Activated naive CD4-positive, alpha-beta T cell treated with anti-CD3 and anti-CD28 coated beads, Interleukin-2, amount 10 ng/mL, durations not matched to agents 7 days and 5 days (primary cell): ENCODE measurements at regions not wholly inside any gene's neighbourhood (a gene's known extent, or its start where the extent isn't known, plus 50 kb on each side); places are given as distances from the start of the nearest gene placed in this dataset.
"Not testable (repeated sequence)": the region's sequence is repeated elsewhere in the genome, so short reads cannot be mapped to it uniquely, and the experiment has no call there.

Experiments
- CTCF ChIA-PET: fragments of 350-600 bp; sonication (Branson Sonifier 250); formaldehyde crosslinking; loops from one replicate; lab custom pipeline; 2021; ENCODE audit warnings: antibody characterized with exemption; lab: Charles Lee
- DNase-seq: peaks from one replicate; pipeline ENCODE4 v3.0.0-alpha.2; 2020
- H3K27ac Mint-ChIP-seq: one replicate; pipeline ENCODE4 v1.8.0; 2021; ENCODE audit warnings: mild to moderate bottlenecking, moderate library complexity, mixed read lengths
- H3K27me3 Mint-ChIP-seq: one replicate; pipeline ENCODE4 v1.8.0; 2021; ENCODE audit warnings: mild to moderate bottlenecking, mixed read lengths
- H3K36me3 Mint-ChIP-seq: one replicate; pipeline ENCODE4 v1.8.0; 2021; ENCODE audit warnings: mixed read lengths
- H3K4me1 Mint-ChIP-seq: one replicate; pipeline ENCODE4 v1.8.0; 2021; ENCODE audit warnings: mixed read lengths
- H3K4me3 Mint-ChIP-seq: one replicate; pipeline ENCODE4 v1.8.0; 2021; ENCODE audit warnings: mild to moderate bottlenecking, moderate library complexity, mixed read lengths
- H3K9me3 Mint-ChIP-seq: one replicate; pipeline ENCODE4 v1.8.0; 2021; ENCODE audit warnings: mixed read lengths

GRCh38 chr1:119226913-119227312 is 86.5 kb upstream of the WARS2 start:
- Mint-ChIP-seq H3K4me3 (no peak overlapping the region), H3K9me3 (no peaks in the 10 kb centered on the region), H3K27me3 (no peaks in the 10 kb centered on the region), H3K27ac (no peak overlapping the region), H3K36me3 (no peaks in the 10 kb centered on the region), H3K4me1 (no peaks in the 10 kb centered on the region)
- CTCF ChIA-PET = no interaction called here
- no peak for DNase-seq

DNA sequence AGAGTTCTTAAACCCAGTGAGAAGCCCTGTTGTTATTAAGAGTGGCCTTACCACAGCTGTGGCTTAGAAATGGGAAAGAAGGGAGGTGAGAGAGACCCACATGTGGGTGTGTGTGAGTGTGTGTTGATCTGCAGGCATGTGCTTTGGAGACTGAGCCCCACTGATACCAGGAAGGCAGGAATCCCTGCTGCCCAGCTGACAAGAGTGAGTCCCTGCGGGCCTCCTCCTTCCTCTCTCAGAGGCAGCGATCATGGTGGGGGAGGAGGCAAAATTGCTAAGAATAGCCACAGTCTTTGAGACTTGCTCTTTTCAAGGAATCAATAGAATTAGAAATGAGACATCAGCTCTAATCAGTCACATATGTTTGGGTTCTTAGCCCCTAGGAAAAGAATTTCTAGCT is 87.0 kb upstream of the WARS2 start:
- no peak overlapping the region for H3K4me3 Mint-ChIP-seq
- no peak for DNase-seq
- no peaks in the 10 kb centered on the region for H3K4me1 Mint-ChIP-seq
- CTCF ChIA-PET = no interaction called here
- H3K36me3 Mint-ChIP-seq = no peaks in the 10 kb centered on the region
- H3K27ac Mint-ChIP-seq = no peak overlapping the region
- no peaks in the 10 kb centered on the region for H3K9me3 Mint-ChIP-seq
- H3K27me3 Mint-ChIP-seq = no peaks in the 10 kb centered on the region

DNA sequence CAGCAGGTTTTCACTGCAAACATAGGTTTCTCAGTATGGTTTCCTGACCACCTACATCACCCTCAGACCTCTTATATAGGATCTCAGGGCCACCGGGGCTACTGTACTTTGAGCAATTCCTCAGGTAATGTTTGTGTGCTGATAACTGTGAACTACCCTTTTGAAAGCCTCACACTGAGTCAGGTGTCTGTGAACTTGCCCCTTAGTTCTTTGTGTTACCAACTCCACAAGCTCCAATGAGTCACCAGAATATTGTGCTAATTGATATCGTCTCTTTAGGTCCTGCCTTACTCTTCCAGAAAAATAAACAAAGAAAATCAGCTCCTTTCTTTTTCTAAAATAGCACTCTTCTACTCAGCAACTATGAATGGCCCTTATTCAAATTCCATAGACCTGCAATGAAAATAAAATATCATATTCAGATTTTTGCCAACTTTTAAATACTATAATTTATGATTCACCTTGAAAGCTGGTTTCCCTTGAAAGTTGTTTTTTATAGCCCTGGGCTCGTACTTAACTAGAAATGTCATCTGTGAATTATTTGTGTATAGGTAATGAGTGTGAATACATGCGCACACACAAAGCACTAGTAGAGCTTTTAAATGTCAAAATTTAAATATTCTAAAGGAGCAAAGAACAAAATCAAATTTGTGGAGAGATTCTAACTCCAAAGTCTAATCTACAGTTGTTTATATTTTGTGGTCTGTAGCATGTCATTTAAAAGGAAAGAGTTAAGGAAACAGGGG is 88.1 kb upstream of the WARS2 start:
- H3K27ac Mint-ChIP-seq = no peak overlapping the region
- no peaks in the 10 kb centered on the region for H3K27me3 Mint-ChIP-seq
- no peak overlapping the region for H3K4me3 Mint-ChIP-seq
- H3K4me1 Mint-ChIP-seq = no peaks in the 10 kb centered on the region
- H3K36me3 Mint-ChIP-seq = no peaks in the 10 kb centered on the region
- no peak for DNase-seq
- CTCF ChIA-PET = no interaction called here
- no peaks in the 10 kb centered on the region for H3K9me3 Mint-ChIP-seq

- CTCF ChIA-PET = no interaction called here
- Mint-ChIP-seq H3K27ac (no peak overlapping the region), H3K4me3 (no peak overlapping the region), H3K9me3 (no peaks in the 10 kb centered on the region), H3K27me3 (no peaks in the 10 kb centered on the region), H3K36me3 (no peaks in the 10 kb centered on the region), H3K4me1 (no peaks in the 10 kb centered on the region)
- DNase-seq = no peak
Measured at GRCh38 chr1:119235120-119235519, 94.7 kb upstream of the WARS2 start.

DNA sequence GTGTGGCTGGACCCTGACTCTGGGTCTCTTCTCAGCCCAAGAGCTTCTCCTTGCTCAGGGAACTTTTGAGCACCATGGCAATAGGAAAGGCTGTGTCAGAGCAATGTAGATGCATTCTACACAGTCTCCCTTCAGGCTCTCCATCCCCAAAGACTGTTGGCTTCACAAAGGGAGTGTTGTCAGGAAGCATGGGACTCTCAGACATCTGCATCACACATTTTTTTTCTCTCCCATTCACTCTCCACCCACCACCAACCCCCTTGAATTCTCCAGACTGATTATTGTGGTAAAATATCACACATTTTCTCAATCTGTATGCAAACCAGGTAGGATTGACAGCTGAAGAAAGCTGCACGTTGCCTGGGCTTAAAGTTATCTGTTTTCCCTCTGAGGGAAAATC is 105.4 kb upstream of the WARS2 start:
- CTCF ChIA-PET = no interaction called here
- Mint-ChIP-seq H3K4me3 (no peak overlapping the region), H3K27ac (no peak overlapping the region), H3K9me3 (no peaks in the 10 kb centered on the region), H3K4me1 (no peaks in the 10 kb centered on the region), H3K27me3 (no peaks in the 10 kb centered on the region), H3K36me3 (no peaks in the 10 kb centered on the region)
- DNase-seq = no peak

GRCh38 chr1:119249283-119249682 is 108.8 kb upstream of the WARS2 start:
- Mint-ChIP-seq H3K4me1 (no peaks in the 10 kb centered on the region), H3K4me3 (no peak overlapping the region), H3K36me3 (no peaks in the 10 kb centered on the region), H3K27me3 (no peaks in the 10 kb centered on the region), H3K27ac (no peak overlapping the region), H3K9me3 (no peaks in the 10 kb centered on the region)
- CTCF ChIA-PET = no interaction called here
- DNase-seq = no peak

DNA sequence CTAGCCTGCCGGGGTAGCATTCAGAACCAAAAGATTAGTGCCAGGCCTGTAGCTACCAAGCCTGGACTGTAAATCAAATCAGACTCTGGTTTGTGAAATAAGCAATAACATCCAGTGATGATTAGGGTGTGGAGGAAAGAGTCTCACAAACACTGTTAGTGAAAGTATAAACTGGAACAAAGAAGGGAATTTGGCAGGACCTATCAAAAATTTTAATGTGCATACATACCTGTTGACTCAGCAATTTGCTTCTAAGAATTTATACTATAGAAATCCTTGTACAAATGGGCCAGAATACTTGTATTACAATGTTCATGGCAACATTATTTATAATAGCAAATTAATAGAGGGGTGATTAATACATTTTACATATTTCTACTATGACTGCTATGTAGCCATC is 109.8 kb upstream of the WARS2 start:
- Mint-ChIP-seq H3K27me3 (no peaks in the 10 kb centered on the region), H3K4me1 (no peaks in the 10 kb centered on the region), H3K36me3 (no peaks in the 10 kb centered on the region), H3K27ac (no peak overlapping the region), H3K4me3 (no peak overlapping the region), H3K9me3 (no peaks in the 10 kb centered on the region)
- DNase-seq = no peak
- CTCF ChIA-PET = no interaction called here

DNA sequence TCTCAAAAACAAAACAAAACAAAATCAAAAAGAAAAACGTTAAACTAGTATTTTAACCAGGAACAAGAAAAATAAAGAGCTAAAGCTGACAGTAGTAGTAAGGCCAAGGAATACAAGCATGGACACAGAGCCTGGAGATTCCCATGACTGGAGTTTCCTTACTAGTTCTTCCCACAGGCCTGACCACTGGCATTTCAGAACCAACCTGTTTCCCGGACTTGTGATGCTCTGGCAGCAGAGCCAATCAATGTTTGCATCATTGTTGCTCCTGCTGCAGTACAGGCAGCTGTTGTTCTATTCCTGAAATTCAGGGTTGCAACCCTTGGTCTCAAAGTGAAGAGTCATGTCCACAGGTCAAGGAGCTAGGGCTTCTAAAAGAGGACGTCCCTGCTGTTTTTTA is 111.3 kb upstream of the WARS2 start:
- no peak overlapping the region for H3K4me3 Mint-ChIP-seq
- DNase-seq = no peak
- no peaks in the 10 kb centered on the region for H3K36me3 Mint-ChIP-seq
- H3K27ac Mint-ChIP-seq = no peak overlapping the region
- no peaks in the 10 kb centered on the region for H3K9me3 Mint-ChIP-seq
- H3K4me1 Mint-ChIP-seq = no peaks in the 10 kb centered on the region
- H3K27me3 Mint-ChIP-seq = no peaks in the 10 kb centered on the region
- CTCF ChIA-PET = no interaction called here

- H3K27ac Mint-ChIP-seq = no peak overlapping the region
- no peaks in the 10 kb centered on the region for H3K36me3 Mint-ChIP-seq
- no peaks in the 10 kb centered on the region for H3K4me1 Mint-ChIP-seq
- CTCF ChIA-PET = no interaction called here
- no peak for DNase-seq
- H3K4me3 Mint-ChIP-seq = no peak overlapping the region
- peaks cover under 1% of the 10 kb centered on the region for H3K9me3 Mint-ChIP-seq
- no peaks in the 10 kb centered on the region for H3K27me3 Mint-ChIP-seq
Measured at GRCh38 chr1:119253366-119253765, 112.9 kb upstream of the WARS2 start.

DNA sequence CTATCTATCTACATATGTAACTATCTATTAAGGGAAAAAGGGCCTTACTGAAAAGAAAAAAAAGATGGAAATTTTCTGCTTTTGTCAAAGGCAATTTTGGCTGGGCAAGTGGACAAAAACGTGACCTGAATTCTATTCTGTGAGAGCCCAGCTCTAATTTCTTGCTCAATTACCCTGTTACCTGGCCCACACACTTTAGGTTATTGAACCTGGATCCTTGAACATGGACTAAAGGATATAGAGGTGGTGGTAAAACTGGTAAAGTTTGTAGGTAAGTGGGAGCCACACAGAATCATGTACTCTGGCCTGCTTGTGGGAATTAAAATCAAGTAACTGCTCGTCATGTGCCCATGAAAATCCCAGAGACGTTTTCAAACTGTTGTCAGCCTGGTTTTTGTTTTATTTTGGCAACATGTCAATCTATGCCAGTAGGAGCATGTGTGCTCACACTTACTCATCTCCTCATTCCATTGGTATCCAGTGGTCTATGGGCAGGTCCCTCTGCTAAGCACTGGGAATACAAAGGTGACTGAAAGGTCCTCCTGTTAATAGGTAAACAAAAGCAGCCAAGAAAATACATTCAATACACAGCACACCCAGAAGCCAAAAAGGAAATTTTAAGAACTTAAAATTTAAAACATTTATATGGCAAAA is 113.7 kb upstream of the WARS2 start:
- no peak overlapping the region for H3K4me3 Mint-ChIP-seq
- H3K27me3 Mint-ChIP-seq = no peaks in the 10 kb centered on the region
- CTCF ChIA-PET = no interaction called here
- peaks cover 1% of the 10 kb centered on the region for H3K9me3 Mint-ChIP-seq
- no peaks in the 10 kb centered on the region for H3K36me3 Mint-ChIP-seq
- H3K4me1 Mint-ChIP-seq = no peaks in the 10 kb centered on the region
- DNase-seq = no peak
- no peak overlapping the region for H3K27ac Mint-ChIP-seq

GRCh38 chr1:119256089-119256488 is 112.5 kb upstream of the HAO2 start:
- H3K4me1 Mint-ChIP-seq, H3K27me3 Mint-ChIP-seq, DNase-seq, H3K27ac Mint-ChIP-seq, CTCF ChIA-PET, H3K4me3 Mint-ChIP-seq, H3K9me3 Mint-ChIP-seq, H3K36me3 Mint-ChIP-seq: not testable (repeated sequence)

- H3K27ac Mint-ChIP-seq = no peak overlapping the region
- no peaks in the 10 kb centered on the region for H3K27me3 Mint-ChIP-seq
- no peaks in the 10 kb centered on the region for H3K4me1 Mint-ChIP-seq
- DNase-seq = no peak
- CTCF ChIA-PET = interaction anchor here (0.7 kb wide), 1 partner anchor 16 kb away, joined by 3 read pairs; no protein-coding TSS in a partner anchor
- H3K9me3 Mint-ChIP-seq = peaks cover 1% of the 10 kb centered on the region
- no peaks in the 10 kb centered on the region for H3K36me3 Mint-ChIP-seq
- no peak overlapping the region for H3K4me3 Mint-ChIP-seq
Measured at GRCh38 chr1:119260506-119260905, 108.1 kb upstream of the HAO2 start.

GRCh38 chr1:119266386-119266785 is 102.2 kb upstream of the HAO2 start:
- no peak overlapping the region for H3K4me3 Mint-ChIP-seq
- H3K9me3 Mint-ChIP-seq = no peaks in the 10 kb centered on the region
- no peaks in the 10 kb centered on the region for H3K4me1 Mint-ChIP-seq

DNA sequence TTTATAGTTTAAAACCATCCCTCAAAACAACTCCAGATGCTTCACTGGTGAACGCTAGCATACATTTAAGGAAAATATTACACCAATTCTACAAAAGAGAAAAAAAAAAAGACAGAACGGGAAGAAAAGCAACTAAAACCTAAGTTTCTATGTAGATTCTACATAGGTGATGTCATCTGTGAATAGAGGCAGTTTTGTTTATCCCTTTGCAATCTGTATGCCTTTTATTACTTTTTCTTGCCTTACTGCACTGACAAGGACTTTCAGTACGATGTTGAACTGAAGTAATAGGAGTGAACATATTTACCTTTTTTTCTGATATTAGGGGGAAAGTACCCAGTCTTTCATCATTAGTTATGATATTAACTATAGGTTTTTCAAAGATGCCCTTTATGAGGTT is 101.7 kb upstream of the HAO2 start:
- no peaks in the 10 kb centered on the region for H3K9me3 Mint-ChIP-seq
- DNase-seq = no peak
- CTCF ChIA-PET = no interaction called here
- H3K27ac Mint-ChIP-seq = no peak overlapping the region
- H3K4me3 Mint-ChIP-seq = no peak overlapping the region
- peaks cover 4% of the 10 kb centered on the region for H3K27me3 Mint-ChIP-seq
- H3K4me1 Mint-ChIP-seq = no peaks in the 10 kb centered on the region
- H3K36me3 Mint-ChIP-seq = no peaks in the 10 kb centered on the region

More at GRCh38 chr1:119266386-119266785, 102.2 kb upstream of the HAO2 start:
- CTCF ChIA-PET = no interaction called here
- Mint-ChIP-seq H3K27ac (no peak overlapping the region), H3K36me3 (no peaks in the 10 kb centered on the region), H3K27me3 (peaks cover 4% of the 10 kb centered on the region)
- DNase-seq = no peak

- H3K9me3 Mint-ChIP-seq, CTCF ChIA-PET, H3K36me3 Mint-ChIP-seq, H3K27me3 Mint-ChIP-seq, DNase-seq, H3K4me3 Mint-ChIP-seq, H3K27ac Mint-ChIP-seq, H3K4me1 Mint-ChIP-seq: not testable (repeated sequence)
Measured at GRCh38 chr1:119267288-119267687, 101.3 kb upstream of the HAO2 start.
